Endothelial cell of umbilical vein (primary cell): ENCODE measurements at regions not wholly inside any gene's neighbourhood (a gene's known extent, or its start where the extent isn't known, plus 50 kb on each side); places are given as distances from the start of the nearest gene placed in this dataset.

Experiments used
- BruUV-seq: library from RNA; stranded (reverse); fragments of 400-500 nt; replicated peaks from 2 replicates; lab custom pipeline; 2021; lab: Mats Ljungman, UMichigan
- CTCF ChIA-PET: fragments of 300-600, 350-600 bp; sonication (Branson Sonifier 250); formaldehyde crosslinking; loops from one replicate; lab custom pipeline; 2021; ENCODE audit warnings: antibody characterized with exemption, inconsistent platforms; lab: Charles Lee
- POLR2A ChIA-PET: fragments of 300-600, 350-600 bp; sonication (Branson Sonifier 250); formaldehyde crosslinking; loops from one replicate; lab custom pipeline; 2021; ENCODE audit warnings: antibody characterized with exemption, inconsistent platforms; lab: Charles Lee
- DNase-seq: peaks from one replicate; pipeline ENCODE4 v3.0.0-alpha.2; 2011; ENCODE audit warnings: low read depth, low spot score
- FAIRE-seq: peaks from 2 replicates; lab custom pipeline; 2011; peaks lifted over from hg19 to GRCh38; lab: Jason Lieb, UNC
- H2AFZ ChIP-seq: 2 replicates; pipeline ENCODE4 v1.6.0; 2012; ENCODE audit warnings: low read depth, low read length, control low read depth, inconsistent platforms
- H3K27ac ChIP-seq: 2 replicates; pipeline ENCODE4 v1.5.1; 2011; ENCODE audit warnings: low read depth, mild to moderate bottlenecking, control low read depth, low read length, moderate library complexity; ENCODE audit not compliant: insufficient read depth
- H3K27me3 ChIP-seq, 2 experiments: 2 replicates each; pipeline versions ENCODE4 v1.6.0 to v1.6.1; 2011; ENCODE audit warnings: low read length in 2 of 2, mixed read lengths in 1 of 2; ENCODE audit not compliant: control insufficient read depth in 2 of 2, insufficient read depth in 2 of 2
- H3K36me3 ChIP-seq, 2 experiments: 2 replicates in 1 of 2; 3 replicates in 1 of 2; pipeline ENCODE4 v1.5.1; 2011; ENCODE audit warnings: low read length in 2 of 2, mild to moderate bottlenecking in 1 of 2, moderate library complexity in 1 of 2; ENCODE audit not compliant: control insufficient read depth in 2 of 2, insufficient read depth in 2 of 2; ENCODE audit errors: extremely low read depth in 1 of 2
- H3K4me1 ChIP-seq: 3 replicates; pipeline ENCODE4 v1.5.1; 2011; ENCODE audit warnings: mild to moderate bottlenecking, low read length; ENCODE audit not compliant: control insufficient read depth, insufficient read depth; ENCODE audit errors: extremely low read depth
- H3K4me2 ChIP-seq: 2 replicates; pipeline ENCODE4 v1.6.1; 2011; ENCODE audit warnings: low read length, control low read depth, mixed read lengths; ENCODE audit not compliant: insufficient read depth
- H3K4me3 ChIP-seq, 3 experiments: fragments of 200-600 bp in 1 of 3; sonication (generic), shearing (Covaris generic) in 1 of 3; replicated peaks in 1 of 3; 2 replicates each; pipeline ENCODE4 v1.5.1; 2011 to 2016; ENCODE audit warnings: control low read depth in 3 of 3, low read length in 3 of 3, mild to moderate bottlenecking in 2 of 3, inconsistent platforms in 1 of 3, low read depth in 1 of 3, moderate library complexity in 1 of 3; ENCODE audit not compliant: insufficient read depth in 1 of 3
- H3K79me2 ChIP-seq: 2 replicates; pipeline ENCODE4 v1.6.0; 2012; ENCODE audit warnings: low read length, inconsistent platforms; ENCODE audit not compliant: control insufficient read depth, insufficient read depth
- H3K9ac ChIP-seq: replicated peaks from 2 replicates; pipeline ENCODE3; 2011; ENCODE audit warnings: low read length, control low read depth; ENCODE audit not compliant: insufficient read depth; ENCODE audit errors: extremely low read depth
- H3K9me1 ChIP-seq: replicated peaks from 3 replicates; pipeline ENCODE4 v1.6.0; 2011; ENCODE audit warnings: mild to moderate bottlenecking, low read length; ENCODE audit not compliant: control insufficient read depth, insufficient read depth; ENCODE audit errors: extremely low read depth
- H3K9me3 ChIP-seq: replicated peaks from 2 replicates; pipeline ENCODE4 v1.5.1; 2012; ENCODE audit warnings: low read length, inconsistent platforms; ENCODE audit not compliant: control insufficient read depth, insufficient read depth
- H4K20me1 ChIP-seq: replicated peaks from 2 replicates; pipeline ENCODE3; 2011; ENCODE audit warnings: mild to moderate bottlenecking, low read length; ENCODE audit not compliant: control insufficient read depth, insufficient read depth; ENCODE audit errors: extremely low read depth
- CTCF ChIP-seq, 2 donors: IDR thresholded peaks; 1 replicate in 1 of 2; 2 replicates in 1 of 2; pipeline ENCODE4 v1.5.1; 2011; ENCODE audit warnings: low read length in 2 of 2, mild to moderate bottlenecking in 2 of 2, moderate library complexity in 2 of 2, control low read depth in 1 of 2, inconsistent platforms in 1 of 2, low read depth in 1 of 2; ENCODE audit not compliant: insufficient read depth in 1 of 2; ENCODE audit errors: extremely low read depth in 1 of 2
- EZH2 ChIP-seq: IDR thresholded peaks from 2 replicates; pipeline ENCODE4 v1.6.1; 2012; ENCODE audit warnings: borderline replicate concordance, low read depth, mild to moderate bottlenecking, moderate library complexity, low read length, inconsistent platforms; ENCODE audit not compliant: severe bottlenecking
- FOS ChIP-seq: IDR thresholded peaks from 2 replicates; pipeline ENCODE4 v1.6.1; 2011; ENCODE audit warnings: mild to moderate bottlenecking, low read length, moderate library complexity, borderline replicate concordance; ENCODE audit not compliant: insufficient read depth
- GATA2 ChIP-seq: IDR thresholded peaks from 2 replicates; pipeline ENCODE4 v1.7.0; 2011; ENCODE audit warnings: low read depth, mild to moderate bottlenecking, moderate library complexity, mixed read lengths, low read length; ENCODE audit not compliant: insufficient read length, insufficient read depth
- JUN ChIP-seq: IDR thresholded peaks from 2 replicates; pipeline ENCODE4 v1.6.1; 2011; ENCODE audit warnings: borderline replicate concordance, low read depth; ENCODE audit not compliant: insufficient read length, insufficient read depth
- MYC ChIP-seq: IDR thresholded peaks from one replicate; pipeline ENCODE4 v1.6.1; 2011; ENCODE audit warnings: mild to moderate bottlenecking, low read depth, low read length
- POLR2A ChIP-seq: IDR thresholded peaks from 2 replicates; pipeline ENCODE4 v1.6.1; 2012; ENCODE audit warnings: low read depth, mild to moderate bottlenecking, control low read depth, low read length
- POLR2AphosphoS5 ChIP-seq: IDR thresholded peaks from 2 replicates; pipeline ENCODE4 v1.6.1; 2012; ENCODE audit warnings: low read depth, mild to moderate bottlenecking, control low read depth, low read length, moderate library complexity; ENCODE audit not compliant: insufficient read depth
- dilution Hi-C: fragments of 300-500 bp; cut with MboI; formaldehyde crosslinking; loops from one replicate; pipeline ENCODE4 v1.15.0; 2019; ENCODE audit warnings: low sequenced_read_pairs; ENCODE audit not compliant: extremely low pct_ligation_motif_present
- intact Hi-C: fragments of 100-400 bp; cut with micrococcal nuclease; formaldehyde crosslinking; loops from one replicate; pipeline ENCODE4 v1.10.0; 2022
- TF ChIP-seq, protein P1 (sequence below): IDR thresholded peaks from 2 replicates; pipeline ENCODE4 v1.6.1; 2011; ENCODE audit not compliant: insufficient read depth, insufficient read length

GRCh38 chr1:82388679-82389078, 587.9 kb downstream of the ADGRL2 start:
- no peaks in the 10 kb centered on the region for H4K20me1 ChIP-seq
- H3K4me3 ChIP-seq = no peak overlapping the region
- intact Hi-C loops = no loop called here
- no peaks in the 10 kb centered on the region for H3K9me3 ChIP-seq
- H3K9me1 ChIP-seq = no peaks in the 10 kb centered on the region
- no peak overlapping the region for H3K9ac ChIP-seq
- TF ChIP-seq GATA2 = no peak
- TF ChIP-seq POLR2A = no peak
- TF ChIP-seq, protein P1, sequence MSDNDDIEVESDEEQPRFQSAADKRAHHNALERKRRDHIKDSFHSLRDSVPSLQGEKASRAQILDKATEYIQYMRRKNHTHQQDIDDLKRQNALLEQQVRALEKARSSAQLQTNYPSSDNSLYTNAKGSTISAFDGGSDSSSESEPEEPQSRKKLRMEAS = no peak
- no peak for TF ChIP-seq EZH2
- no peak for TF ChIP-seq POLR2AphosphoS5
- TF ChIP-seq CTCF (IDR thresholded peaks at IDR 0.05; ENCODE audit: extremely low read depth in 1 of 2, insufficient read depth in 1 of 2, low read depth in 1 of 2, low read length in 2 of 2) = no peak
- TF ChIP-seq MYC = no peak
- TF ChIP-seq JUN = no peak
- no peak for TF ChIP-seq FOS
- CTCF ChIA-PET = no interaction called here
- no peaks in the 10 kb centered on the region for H3K79me2 ChIP-seq
- H3K36me3 ChIP-seq = no peaks in the 10 kb centered on the region
- no peaks in the 10 kb centered on the region for H3K27me3 ChIP-seq
- DNase-seq (peak; percentile 10), FAIRE-seq (peak; percentile 31)
- POLR2A ChIA-PET = no interaction called here
- H2AFZ ChIP-seq = no peak overlapping the region
- H3K4me2 ChIP-seq = no peak overlapping the region
- dilution Hi-C loops = no loop called here
- H3K4me1 ChIP-seq = no peaks in the 10 kb centered on the region
- no peak overlapping the region for H3K27ac ChIP-seq
- no TSS peak for BruUV-seq
